DMS153 treated with DMSO at 0.1 percent for 48 hours (cell line): ENCODE measurements at regions not wholly inside any gene's neighbourhood (a gene's known extent, or its start where the extent isn't known, plus 50 kb on each side); places are given as distances from the start of the nearest gene placed in this dataset.

Source experiments
- DNase-seq: peaks from one replicate; lab custom pipeline; 2025; ENCODE audit not compliant: unreplicated experiment; lab: John Stamatoyannopoulos, UW

- DNase-seq, result no peak
Observed at GRCh38 chr5:116389601-116390000, 185.0 kb downstream of the SEMA6A start.

- no peak for DNase-seq
Observed at GRCh38 chr5:116388564-116389258, 185.9 kb downstream of the SEMA6A start.

- DNase-seq, result no peak
Observed at GRCh38 chr5:116387738-116388137, 186.9 kb downstream of the SEMA6A start.

- DNase-seq, result no peak
Observed at GRCh38 chr5:116386633-116387032, 188.0 kb downstream of the SEMA6A start.

GRCh38 chr5:116382874-116383266, 191.8 kb downstream of the SEMA6A start:
- no peak for DNase-seq

- DNase-seq, result no peak
Observed at GRCh38 chr5:116382032-116382873, 192.4 kb downstream of the SEMA6A start.

GRCh38 chr5:116381201-116381600, 193.4 kb downstream of the SEMA6A start:
- no peak for DNase-seq

GRCh38 chr5:116380621-116381020, 194.0 kb downstream of the SEMA6A start:
- DNase-seq, result no peak

- no peak for DNase-seq
Observed at GRCh38 chr5:116379306-116379705, 195.3 kb downstream of the SEMA6A start.

GRCh38 chr5:116378777-116379121, 195.9 kb downstream of the SEMA6A start:
- no peak for DNase-seq

GRCh38 chr5:116378007-116378776, 196.4 kb downstream of the SEMA6A start:
- peak; percentile 8 for DNase-seq

GRCh38 chr5:116377276-116378006, 197.2 kb downstream of the SEMA6A start:
- no peak for DNase-seq

- DNase-seq, result no peak
Observed at GRCh38 chr5:116375926-116376325, 198.7 kb downstream of the SEMA6A start.

- no peak for DNase-seq
Observed at GRCh38 chr5:116374434-116374852, 200.2 kb downstream of the SEMA6A start.

GRCh38 chr5:116372931-116373597, 201.6 kb downstream of the SEMA6A start:
- no peak for DNase-seq

- no peak for DNase-seq
Observed at GRCh38 chr5:116371935-116372334, 202.7 kb downstream of the SEMA6A start.

GRCh38 chr5:116371431-116371830, 203.2 kb downstream of the SEMA6A start:
- no peak for DNase-seq

GRCh38 chr5:116370886-116371285, 203.7 kb downstream of the SEMA6A start:
- no peak for DNase-seq

- no peak for DNase-seq
Observed at GRCh38 chr5:116370149-116370548, 204.5 kb downstream of the SEMA6A start.

GRCh38 chr5:116365006-116365496, 209.6 kb downstream of the SEMA6A start:
- no peak for DNase-seq
